T-helper 1 cell treated with Interleukin-12 subunit alpha and Interleukin-12 subunit beta and Interleukin-4 antibody, amounts not matched to agents 30 ng/mL and 1 ng/mL, for 36 hours (primary cell): ENCODE measurements at regions not wholly inside any gene's neighbourhood (a gene's known extent, or its start where the extent isn't known, plus 50 kb on each side); places are given as distances from the start of the nearest gene placed in this dataset.
"Not testable (repeated sequence)": the region's sequence is repeated elsewhere in the genome, so short reads cannot be mapped to it uniquely, and the experiment has no call there.

Experiments used
- intact Hi-C: fragments of 100-400 bp; cut with micrococcal nuclease; formaldehyde crosslinking; loops from one replicate; pipeline ENCODE4 v1.15.1; 2024

- intact Hi-C loops, result no loop called here
These were observed 1375.4 kb downstream of the REEP3 start for GRCh38 chr10:64896582-64896981.

GRCh38 chr10:64906311-64906710, 1385.1 kb downstream of the REEP3 start:
- intact Hi-C loops, result not testable (repeated sequence)

GRCh38 chr10:64924306-64924705, 1403.1 kb downstream of the REEP3 start:
- intact Hi-C loops, result not testable (repeated sequence)

GRCh38 chr10:64952042-64952441, 1430.8 kb downstream of the REEP3 start:
- intact Hi-C loops, result no loop called here

- intact Hi-C loops, result no loop called here
These were observed 1435.2 kb downstream of the REEP3 start for GRCh38 chr10:64956441-64956840.

- intact Hi-C loops, result no loop called here
These were observed 1437.9 kb downstream of the REEP3 start for GRCh38 chr10:64959116-64959515.

GRCh38 chr10:64959883-64960282, 1438.7 kb downstream of the REEP3 start:
- intact Hi-C loops, result no loop called here

- intact Hi-C loops, result no loop called here
These were observed 1452.2 kb downstream of the REEP3 start for GRCh38 chr10:64973391-64973790.

- intact Hi-C loops, result no loop called here
These were observed 1454.9 kb downstream of the REEP3 start for GRCh38 chr10:64976150-64976549.

GRCh38 chr10:64977915-64978314, 1456.7 kb downstream of the REEP3 start:
- intact Hi-C loops, result no loop called here

- intact Hi-C loops, result no loop called here
These were observed 1475.7 kb downstream of the REEP3 start for GRCh38 chr10:64996886-64997285.

GRCh38 chr10:65010845-65011244, 1489.6 kb downstream of the REEP3 start:
- intact Hi-C loops, result no loop called here

GRCh38 chr10:65017523-65017922, 1496.3 kb downstream of the REEP3 start:
- intact Hi-C loops, result no loop called here

- intact Hi-C loops, result no loop called here
These were observed 1503.7 kb downstream of the REEP3 start for GRCh38 chr10:65024886-65025285.

GRCh38 chr10:65030263-65030662, 1509.1 kb downstream of the REEP3 start:
- intact Hi-C loops, result no loop called here

GRCh38 chr10:65032867-65033769, 1511.9 kb downstream of the REEP3 start:
- intact Hi-C loops, result no loop called here

- intact Hi-C loops, result no loop called here
These were observed 1512.8 kb downstream of the REEP3 start for GRCh38 chr10:65033957-65034356.

- intact Hi-C loops, result no loop called here
These were observed 1519.6 kb downstream of the REEP3 start for GRCh38 chr10:65040796-65041195.

GRCh38 chr10:65041307-65041706, 1520.1 kb downstream of the REEP3 start:
- intact Hi-C loops, result no loop called here

- intact Hi-C loops, result no loop called here
These were observed 1521.3 kb downstream of the REEP3 start for GRCh38 chr10:65042496-65042895.

GRCh38 chr10:65046831-65047230, 1525.6 kb downstream of the REEP3 start:
- intact Hi-C loops, result no loop called here

GRCh38 chr10:65052111-65052510, 1530.9 kb downstream of the REEP3 start:
- intact Hi-C loops, result not testable (repeated sequence)

GRCh38 chr10:65053397-65053796, 1532.2 kb downstream of the REEP3 start:
- intact Hi-C loops, result not testable (repeated sequence)
